HK-2 (cell line): ENCODE measurements at regions not wholly inside any gene's neighbourhood (a gene's known extent, or its start where the extent isn't known, plus 50 kb on each side); places are given as distances from the start of the nearest gene placed in this dataset.
"Not testable (repeated sequence)": the region's sequence is repeated elsewhere in the genome, so short reads cannot be mapped to it uniquely, and the experiment has no call there.

Experiments
- DNase-seq: peaks from one replicate; pipeline ENCODE4 v3.0.0-alpha.2; 2018; ENCODE audit not compliant: unreplicated experiment

DNA sequence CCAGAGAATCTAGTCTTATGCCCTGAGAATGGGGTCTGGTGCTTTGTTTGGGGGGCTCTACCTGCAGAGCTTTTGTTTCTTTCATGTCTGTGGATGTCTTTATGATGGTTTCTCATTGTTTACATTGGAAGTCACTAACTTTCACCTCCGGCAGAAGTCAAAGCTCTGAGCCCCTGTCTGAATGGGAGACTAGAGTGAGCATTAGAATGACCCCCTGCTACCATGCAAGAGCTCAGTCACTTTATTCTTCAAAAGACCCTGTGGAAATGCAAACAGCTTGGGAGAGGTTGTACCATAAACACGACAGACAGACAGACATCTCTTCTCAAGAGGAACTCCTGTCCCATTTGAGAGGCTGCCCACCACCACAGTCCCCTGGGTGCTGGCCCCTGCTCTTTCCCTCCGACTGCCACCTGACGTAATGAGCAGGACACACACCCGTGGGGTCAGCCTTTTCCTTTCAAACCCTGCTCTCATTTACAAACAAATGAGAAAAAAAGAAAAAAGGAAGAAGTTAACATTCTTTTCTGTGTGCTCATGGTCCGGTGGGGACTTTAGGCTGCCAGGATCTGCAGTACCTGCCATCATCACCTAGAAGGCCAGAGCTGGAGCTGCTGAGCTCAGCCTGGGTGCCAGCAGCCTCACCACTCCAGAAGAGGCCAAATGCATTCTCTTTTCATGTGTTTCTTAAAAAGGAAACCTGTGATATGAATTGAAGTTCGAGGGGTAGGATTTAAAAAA is 91.6 kb downstream of the FZD1 start:
- no peak for DNase-seq

DNA sequence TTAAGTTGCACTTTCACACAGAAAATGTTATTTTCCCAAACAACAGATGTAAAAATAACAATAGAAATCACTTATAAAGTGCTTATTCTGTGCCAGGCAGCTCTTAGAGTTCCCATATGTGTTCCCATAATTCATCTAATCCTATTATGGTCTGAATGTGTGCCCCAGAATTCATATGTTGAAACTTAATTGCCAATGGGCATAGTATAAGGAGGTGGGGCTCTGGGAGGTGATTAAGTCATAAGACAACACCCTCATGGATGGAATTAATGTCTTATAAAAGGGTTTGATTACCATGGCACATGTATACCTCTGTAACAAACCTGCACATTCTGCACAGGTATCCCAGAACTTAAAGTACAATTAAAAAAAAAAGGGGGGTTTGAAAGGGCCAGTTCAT is 92.7 kb downstream of the FZD1 start:
- no peak for DNase-seq

- DNase-seq = no peak
Observed at GRCh38 chr7:91357379-91357778, 93.1 kb downstream of the FZD1 start.

DNA sequence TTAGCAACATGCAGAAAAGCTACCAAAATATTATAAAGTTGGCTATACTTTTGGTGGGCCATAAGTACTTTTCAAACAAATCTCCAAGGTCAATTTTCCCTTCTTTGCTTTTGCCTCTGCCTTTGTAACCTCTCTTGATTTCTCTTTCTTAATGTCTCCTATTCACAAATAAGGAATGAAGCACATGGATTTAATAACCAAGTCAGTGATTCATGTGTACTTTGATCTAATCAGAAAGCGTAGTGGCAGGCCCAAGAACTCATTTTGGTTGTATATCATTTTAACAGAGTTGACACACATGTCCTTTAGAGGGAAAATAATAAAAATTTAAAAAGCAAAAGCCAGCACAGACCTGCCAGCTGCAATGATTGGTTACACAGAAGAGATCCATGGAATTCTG is 93.7 kb downstream of the FZD1 start:
- no peak for DNase-seq

DNA sequence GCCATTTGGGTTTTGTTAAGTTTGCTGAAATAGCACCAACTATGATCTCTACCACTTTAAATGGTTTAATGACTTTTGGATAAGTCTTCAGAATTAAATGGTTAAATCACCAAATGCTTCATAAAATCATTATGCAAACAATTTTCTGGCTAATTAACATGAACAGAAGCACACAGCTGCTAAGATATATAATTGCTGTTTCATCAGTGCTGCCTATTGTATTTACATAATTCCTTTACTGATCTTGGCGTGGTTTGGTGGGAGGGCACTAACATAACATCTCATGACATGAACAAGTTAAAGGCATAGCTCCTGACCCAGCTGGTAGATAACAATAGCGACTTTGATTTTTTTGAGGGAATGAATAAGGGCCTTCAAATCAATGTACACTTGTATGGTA is 94.1 kb downstream of the FZD1 start:
- no peak for DNase-seq

- DNase-seq = not testable (repeated sequence)
Observed at GRCh38 chr7:91365097-91365496, 100.9 kb downstream of the FZD1 start.

DNA sequence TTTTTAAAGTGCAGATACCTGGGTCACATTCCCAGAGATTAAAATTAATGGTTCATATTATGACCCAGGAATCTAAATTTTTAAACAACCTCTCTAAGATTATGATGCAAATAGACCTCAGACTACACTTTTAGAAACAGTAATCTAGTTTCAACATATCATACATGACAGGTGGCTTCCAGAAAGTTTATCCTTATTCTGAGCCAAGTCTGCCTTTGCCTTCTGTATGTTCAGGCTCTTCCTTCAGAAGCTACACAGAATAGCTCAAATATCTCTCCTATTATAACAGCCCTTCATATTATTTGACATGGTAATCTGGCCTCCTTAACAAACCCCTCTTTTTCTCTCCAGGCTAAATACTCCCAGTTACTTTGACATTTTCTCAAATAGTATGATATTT is 101.9 kb downstream of the FZD1 start:
- no peak for DNase-seq

GRCh38 chr7:91367812-91368578 is 103.8 kb downstream of the FZD1 start:
- DNase-seq = no peak

- no peak for DNase-seq
Observed at GRCh38 chr7:91372323-91372722, 108.1 kb downstream of the FZD1 start.

GRCh38 chr7:91373111-91373800 is 109.0 kb downstream of the FZD1 start:
- DNase-seq = no peak

DNA sequence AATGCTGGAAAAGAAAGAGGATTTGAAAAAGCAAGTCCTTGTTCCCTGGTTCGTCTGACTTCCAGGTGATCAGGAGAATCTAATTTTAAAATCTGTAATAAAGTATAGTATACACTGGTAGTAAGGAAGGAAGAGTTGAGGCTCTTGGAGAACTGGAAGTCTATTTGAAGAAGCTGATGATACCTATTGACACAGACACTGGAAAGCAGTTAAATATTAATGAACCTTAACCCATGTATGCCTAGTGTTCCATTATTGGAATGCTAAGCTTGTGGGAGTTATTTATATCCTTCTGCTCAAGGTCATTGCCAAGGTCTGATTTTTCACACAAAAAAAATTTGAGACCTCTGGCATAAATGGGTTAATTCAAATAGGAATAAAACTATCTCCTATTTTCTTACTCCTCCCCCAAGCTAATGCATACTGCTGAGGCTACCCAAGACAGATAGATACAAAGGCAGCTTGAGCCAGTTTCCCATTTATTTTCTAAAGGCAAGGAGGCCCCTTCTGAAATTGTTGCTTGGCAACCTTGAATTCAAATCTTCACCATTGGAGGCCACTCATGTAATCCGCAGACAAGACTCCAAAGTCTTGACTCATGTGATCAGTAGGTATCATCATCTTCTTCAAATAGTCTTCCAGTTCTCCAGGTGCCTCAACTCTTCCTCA is 110.2 kb downstream of the FZD1 start:
- DNase-seq = no peak

GRCh38 chr7:91375378-91375777 is 111.1 kb downstream of the FZD1 start:
- DNase-seq = no peak

DNA sequence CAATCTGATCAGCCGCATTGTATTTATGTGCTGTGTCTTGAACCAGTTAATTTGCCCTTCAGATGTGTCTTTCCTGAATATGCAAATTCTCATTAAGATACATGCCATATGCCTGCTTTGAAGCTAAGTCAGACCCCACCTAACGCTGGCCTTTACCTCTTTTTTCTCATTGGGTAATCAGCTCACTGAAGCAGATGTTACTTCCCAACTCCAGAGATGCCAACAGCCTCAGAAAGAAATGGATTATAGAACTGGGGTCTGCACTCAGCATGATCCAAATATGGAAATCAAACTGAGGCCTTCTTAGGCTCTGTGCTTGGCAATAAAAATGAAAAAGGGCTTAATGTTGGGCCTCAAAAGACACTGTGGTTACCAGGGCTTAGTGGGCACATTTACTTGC is 113.9 kb downstream of the FZD1 start:
- no peak for DNase-seq

DNA sequence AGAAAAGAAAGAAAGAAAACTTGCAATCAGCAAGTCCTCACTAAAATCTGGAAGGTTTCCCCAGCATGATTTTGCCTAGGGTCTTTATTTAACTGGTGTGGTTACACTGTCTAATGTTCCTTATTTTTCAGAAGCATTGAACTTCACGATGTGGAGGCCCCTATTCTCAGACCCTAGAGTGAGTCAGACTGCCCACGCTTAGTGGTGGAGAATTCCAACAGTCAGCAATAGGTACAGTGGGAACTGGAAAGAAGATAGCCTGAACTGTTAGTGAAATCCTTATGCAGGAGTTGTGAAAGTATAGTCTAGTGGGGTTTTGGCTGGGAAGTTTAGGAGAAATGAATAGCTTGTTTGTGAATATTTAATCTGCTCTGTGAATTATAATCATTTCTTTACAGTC is 115.0 kb downstream of the FZD1 start:
- DNase-seq = no peak

GRCh38 chr7:91379991-91380390 is 115.8 kb downstream of the FZD1 start:
- DNase-seq = no peak

GRCh38 chr7:91383053-91383904 is 119.0 kb downstream of the FZD1 start:
- DNase-seq = no peak

DNA sequence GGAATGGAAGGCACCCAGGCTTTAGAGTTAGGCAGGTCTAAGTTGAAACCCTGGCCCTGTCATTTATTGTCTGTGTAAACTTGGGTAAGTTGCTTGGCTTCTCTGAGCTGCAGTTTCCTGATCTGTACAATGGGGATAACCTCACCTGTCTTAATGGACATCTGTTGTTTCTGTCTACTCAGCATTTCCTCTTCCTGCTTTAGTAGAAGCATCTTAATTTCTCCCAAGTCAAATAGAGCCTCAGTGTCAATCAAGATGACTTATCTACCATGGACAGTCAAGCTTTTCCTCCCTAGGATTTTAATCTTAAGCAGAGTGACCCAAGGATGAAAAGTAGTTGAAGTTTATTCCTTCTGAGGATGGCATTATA is 119.7 kb downstream of the FZD1 start:
- no peak for DNase-seq

GRCh38 chr7:91394757-91395156 is 130.5 kb downstream of the FZD1 start:
- DNase-seq = not testable (repeated sequence)

DNA sequence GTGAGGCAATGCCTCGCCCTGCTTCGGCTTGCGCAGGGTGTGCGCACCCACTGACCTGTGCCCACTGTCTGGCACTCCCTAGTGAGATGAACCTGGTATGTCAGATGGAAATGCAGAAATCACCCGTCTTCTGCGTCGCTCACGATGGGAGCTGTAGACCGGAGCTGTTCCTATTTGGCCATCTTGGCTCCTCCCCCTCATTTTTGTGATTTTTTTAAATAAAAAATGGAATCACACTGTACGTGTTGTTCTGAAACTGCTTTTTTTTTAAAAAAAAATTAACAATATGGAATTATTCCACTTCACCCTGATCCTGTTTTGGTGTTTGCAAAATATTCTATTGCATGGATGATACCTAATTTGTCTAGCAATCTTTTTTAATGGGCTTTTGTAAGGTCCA is 131.1 kb downstream of the FZD1 start:
- not testable (repeated sequence) for DNase-seq

- no peak for DNase-seq
Observed at GRCh38 chr7:91397096-91397495, 132.9 kb downstream of the FZD1 start.

- no peak for DNase-seq
Observed at GRCh38 chr7:91397612-91398011, 133.4 kb downstream of the FZD1 start.
